ENCODE measurements at regions not wholly inside any gene's neighbourhood (a gene's known extent, or its start where the extent isn't known, plus 50 kb on each side); places are given as distances from the start of the nearest gene placed in this dataset.

- Histone ChIP-seq H3K9me3 (ENCODE audit: control insufficient read depth, insufficient read depth, low read depth, low read length) (no peaks in the 10 kb centered on the region), H3K4me1 (ENCODE audit: control insufficient read depth, insufficient read depth, low read length) (no peaks in the 10 kb centered on the region), H3K4me3 (ENCODE audit: low read depth, low read length) (no peak overlapping the region), H3K27ac (ENCODE audit: extremely low read depth, low read depth, low read length) (no peak overlapping the region), H3K36me3 (ENCODE audit: control insufficient read depth in 2 of 2, insufficient read depth in 1 of 2, low read length in 2 of 2) (no peaks in the 10 kb centered on the region)
- TF ChIP-seq ZNF692 (tag by site-specific recombination; IDR thresholded peaks at IDR 0.05) (no peak), ZNF510 (tag by site-specific recombination; IDR thresholded peaks at IDR 0.05; ENCODE audit: insufficient replicate concordance) (no peak), ZNF280D (tag by site-specific recombination; IDR thresholded peaks at IDR 0.05) (no peak), ZNF843 (tag by site-specific recombination; IDR thresholded peaks at IDR 0.05) (no peak), BCL11B (tag by site-specific recombination; IDR thresholded peaks at IDR 0.05; ENCODE audit: low read depth) (no peak), ZNF133 (tag by site-specific recombination; IDR thresholded peaks at IDR 0.05) (no peak), YY2 (tag by site-specific recombination; IDR thresholded peaks at IDR 0.05) (no peak), ZXDB (tag by site-specific recombination; IDR thresholded peaks at IDR 0.05) (no peak)
- ChIA-PET CTCF (no interaction called here), POLR2A (no interaction called here)
Measured at GRCh38 chr13:90534617-90535370, 812.7 kb upstream of the MIR17HG start.

- CTCF ChIA-PET = no interaction called here
- Histone ChIP-seq H3K27ac (ENCODE audit: extremely low read depth, low read depth, low read length) (no peak overlapping the region), H3K4me3 (ENCODE audit: low read depth, low read length) (no peak overlapping the region), H3K36me3 (ENCODE audit: control insufficient read depth in 2 of 2, insufficient read depth in 1 of 2, low read length in 2 of 2) (no peaks in the 10 kb centered on the region), H3K9me3 (ENCODE audit: control insufficient read depth, insufficient read depth, low read depth, low read length) (no peaks in the 10 kb centered on the region), H3K4me1 (ENCODE audit: control insufficient read depth, insufficient read depth, low read length) (no peaks in the 10 kb centered on the region)
- TF ChIP-seq ZBTB17 (tag by site-specific recombination; IDR thresholded peaks at IDR 0.05) = no peak
- no peak for TF ChIP-seq MZF1 (tag by site-specific recombination; IDR thresholded peaks at IDR 0.05; ENCODE audit: borderline replicate concordance)
- TF ChIP-seq SALL2 (tag by site-specific recombination; IDR thresholded peaks at IDR 0.05; ENCODE audit: borderline replicate concordance) = no peak
- TF ChIP-seq ZNF223 (tag by site-specific recombination; IDR thresholded peaks at IDR 0.05) = no peak
- TF ChIP-seq, protein P1, sequence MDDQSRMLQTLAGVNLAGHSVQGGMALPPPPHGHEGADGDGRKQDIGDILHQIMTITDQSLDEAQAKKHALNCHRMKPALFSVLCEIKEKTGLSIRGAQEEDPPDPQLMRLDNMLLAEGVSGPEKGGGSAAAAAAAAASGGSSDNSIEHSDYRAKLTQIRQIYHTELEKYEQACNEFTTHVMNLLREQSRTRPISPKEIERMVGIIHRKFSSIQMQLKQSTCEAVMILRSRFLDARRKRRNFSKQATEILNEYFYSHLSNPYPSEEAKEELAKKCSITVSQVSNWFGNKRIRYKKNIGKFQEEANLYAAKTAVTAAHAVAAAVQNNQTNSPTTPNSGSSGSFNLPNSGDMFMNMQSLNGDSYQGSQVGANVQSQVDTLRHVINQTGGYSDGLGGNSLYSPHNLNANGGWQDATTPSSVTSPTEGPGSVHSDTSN (CRISPR knock-in tag; IDR thresholded peaks at IDR 0.05) = no peak
- no peak for TF ChIP-seq HOXD13 (CRISPR knock-in tag; IDR thresholded peaks at IDR 0.05; ENCODE audit: borderline replicate concordance)
- no peak for TF ChIP-seq ZNF280D (tag by site-specific recombination; IDR thresholded peaks at IDR 0.05)
- TF ChIP-seq ZNF843 (tag by site-specific recombination; IDR thresholded peaks at IDR 0.05) = no peak
- no peak for TF ChIP-seq ZNF677 (tag by site-specific recombination; IDR thresholded peaks at IDR 0.05)
- no peak for TF ChIP-seq ZNF623 (tag by site-specific recombination; IDR thresholded peaks at IDR 0.05)
- no peak for TF ChIP-seq ZNF530 (tag by site-specific recombination; IDR thresholded peaks at IDR 0.05; ENCODE audit: low read depth)
- no peak for TF ChIP-seq ZNF707 (tag by site-specific recombination; IDR thresholded peaks at IDR 0.05)
- TF ChIP-seq ZNF423 (tag by site-specific recombination; IDR thresholded peaks at IDR 0.05) = no peak
- no peak for TF ChIP-seq ZNF776 (tag by site-specific recombination; IDR thresholded peaks at IDR 0.05; ENCODE audit: borderline replicate concordance)
- TF ChIP-seq ELK4 (IDR thresholded peaks at IDR 0.05; ENCODE audit: borderline replicate concordance, low read depth, low read length) = no peak
- TF ChIP-seq ZNF394 (tag by site-specific recombination; IDR thresholded peaks at IDR 0.05; ENCODE audit: borderline replicate concordance) = no peak
- TF ChIP-seq ZNF138 (tag by site-specific recombination; IDR thresholded peaks at IDR 0.05; ENCODE audit: borderline replicate concordance) = no peak
- TF ChIP-seq YY2 (tag by site-specific recombination; IDR thresholded peaks at IDR 0.05) = no peak
- TF ChIP-seq IKZF3 (tag by site-specific recombination; IDR thresholded peaks at IDR 0.05) = no peak
- no peak for TF ChIP-seq ZNF391 (tag by site-specific recombination; IDR thresholded peaks at IDR 0.05; ENCODE audit: borderline replicate concordance, low read depth)
- POLR2A ChIA-PET = no interaction called here
Measured at GRCh38 chr13:90535421-90535820, 812.1 kb upstream of the MIR17HG start.

Data from HEK293 (cell line).